PC-9 (cell line): ENCODE measurements at regions not wholly inside any gene's neighbourhood (a gene's known extent, or its start where the extent isn't known, plus 50 kb on each side); places are given as distances from the start of the nearest gene placed in this dataset.
A peak's percentile ranks its signal among the peaks of the same experiment; 100 is the strongest.

Experiments used
- BruUV-seq: library from RNA; stranded (reverse); fragments of 400-500 nt; replicated peaks from 2 replicates; lab custom pipeline; 2021; lab: Mats Ljungman, UMichigan
- CTCF ChIA-PET: fragments of 300-600 bp; sonication (Branson Sonifier 250); formaldehyde crosslinking; loops from one replicate; lab custom pipeline; 2022; ENCODE audit warnings: antibody characterized with exemption; lab: Charles Lee
- POLR2A ChIA-PET: fragments of 300-600 bp; sonication (Branson Sonifier 250); formaldehyde crosslinking; loops from one replicate; lab custom pipeline; 2022; ENCODE audit warnings: antibody characterized with exemption; ENCODE audit not compliant: unreplicated experiment; lab: Charles Lee
- DNase-seq, 2 experiments: peaks; one replicate each; pipeline versions ENCODE4 v3.0.0 to v3.0.0-alpha.2; 2015 to 2022; ENCODE audit warnings: mixed read lengths in 1 of 2
- H2AFZ ChIP-seq: fragments of 200-600 bp; sonication (generic); 2 replicates; pipeline ENCODE4 v1.8.1; 2017; ENCODE audit warnings: antibody characterized with exemption
- H3F3A ChIP-seq: fragments of 200-600 bp; sonication (generic); 2 replicates; pipeline ENCODE4 v1.8.1; 2017; ENCODE audit warnings: antibody characterized with exemption, mild to moderate bottlenecking, low read depth; ENCODE audit not compliant: insufficient read depth
- H3K27ac ChIP-seq: fragments of 200-600 bp; sonication (generic); 2 replicates; pipeline ENCODE4 v1.6.1; 2016; ENCODE audit warnings: mixed run types
- H3K27me3 ChIP-seq: fragments of 200-600 bp; sonication (generic); 2 replicates; pipeline ENCODE4 v1.6.1; 2016; ENCODE audit warnings: low read depth, mixed run types; ENCODE audit not compliant: insufficient read depth
- H3K36me3 ChIP-seq: fragments of 200-600 bp; sonication (generic); 2 replicates; pipeline ENCODE4 v1.6.1; 2016; ENCODE audit warnings: low read depth, mixed run types
- H3K4me1 ChIP-seq: fragments of 200-600 bp; sonication (generic); replicated peaks from 2 replicates; pipeline ENCODE4 v1.6.1; 2016; ENCODE audit warnings: mixed run types; ENCODE audit not compliant: insufficient read depth
- H3K4me2 ChIP-seq: fragments of 200-600 bp; sonication (generic); 2 replicates; pipeline ENCODE4 v1.6.1; 2017; ENCODE audit warnings: mixed run types
- H3K4me3 ChIP-seq: fragments of 200-600 bp; sonication (generic); 2 replicates; pipeline ENCODE4 v1.6.1; 2016; ENCODE audit warnings: mixed run types
- H3K79me2 ChIP-seq: fragments of 200-600 bp; sonication (generic); 2 replicates; pipeline ENCODE4 v1.6.1; 2017; ENCODE audit warnings: low read depth, mixed run types
- H3K9me2 ChIP-seq: fragments of 200-600 bp; sonication (generic); 2 replicates; pipeline ENCODE4 v1.8.1; 2017; ENCODE audit warnings: mild to moderate bottlenecking; ENCODE audit not compliant: insufficient read depth
- H3K9me3 ChIP-seq: fragments of 200-600 bp; sonication (generic); 2 replicates; pipeline ENCODE4 v1.8.1; 2016; ENCODE audit warnings: low read depth; ENCODE audit not compliant: insufficient read depth
- H4K20me1 ChIP-seq: fragments of 200-600 bp; sonication (generic); 2 replicates; pipeline ENCODE4 v1.8.1; 2017; ENCODE audit not compliant: insufficient read depth
- CTCF ChIP-seq: fragments of 200-600 bp; sonication (generic); conservative IDR thresholded peaks from 2 replicates; pipeline ENCODE4 v1.6.1; 2017; ENCODE audit warnings: mixed run types, antibody characterized with exemption, mild to moderate bottlenecking, moderate library complexity
- EZH2 ChIP-seq: fragments of 200-600 bp; sonication (generic); IDR thresholded peaks from 2 replicates; pipeline ENCODE4 v1.8.0; 2017; ENCODE audit warnings: antibody characterized with exemption, low read depth
- intact Hi-C: fragments of 100-400 bp; cut with micrococcal nuclease; formaldehyde crosslinking; loops from one replicate; pipeline ENCODE4 v1.10.0; 2022; ENCODE audit not compliant: unreplicated experiment

GRCh38 chr1:218701131-218701530 is 356.0 kb downstream of the TGFB2 start:
- H3K27me3 ChIP-seq = no peaks in the 10 kb centered on the region
- H3K36me3 ChIP-seq = no peaks in the 10 kb centered on the region
- intact Hi-C loops = loop anchor here (10.0 kb wide), 1 partner anchor 684 kb away; no protein-coding TSS in a partner anchor
- CTCF ChIA-PET = no interaction called here
- BruUV-seq = no TSS peak
- no peak overlapping the region for H2AFZ ChIP-seq
- peaks cover 7% of the 10 kb centered on the region; the same call in 1 of the 2 replicates for H3K9me3 ChIP-seq
- no peaks in the 10 kb centered on the region for H4K20me1 ChIP-seq
- no peaks in the 10 kb centered on the region for H3K79me2 ChIP-seq
- no peak overlapping the region for H3K4me2 ChIP-seq
- peaks cover 18% of the 10 kb centered on the region for H3F3A ChIP-seq
- no peak overlapping the region for H3K4me3 ChIP-seq
- H3K4me1 ChIP-seq = peaks cover 23% of the 10 kb centered on the region
- H3K9me2 ChIP-seq = no peaks in the 10 kb centered on the region
- POLR2A ChIA-PET = no interaction called here
- TF ChIP-seq EZH2 (no peak), CTCF (no peak)
- no peak for DNase-seq
- H3K27ac ChIP-seq = no peak overlapping the region

DNA sequence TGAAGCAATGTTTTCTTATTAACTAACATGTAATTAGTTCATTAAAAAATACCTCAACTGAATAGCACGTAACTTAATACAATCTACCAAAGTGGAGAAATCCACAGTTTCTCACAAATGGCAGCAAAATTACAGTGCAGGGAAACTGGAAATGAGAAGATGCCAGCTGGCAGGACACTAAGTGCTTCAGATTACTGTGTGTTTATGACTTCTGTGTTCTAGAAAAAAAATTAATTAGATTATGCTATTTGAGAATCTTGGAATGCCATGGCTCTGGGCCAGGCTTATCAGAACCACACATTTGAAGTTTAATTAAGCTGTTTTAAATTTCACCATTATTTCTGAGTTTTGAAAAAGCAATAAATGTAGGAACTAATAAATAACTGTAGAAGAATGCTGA is 357.6 kb downstream of the TGFB2 start:
- CTCF ChIA-PET = no interaction called here
- no peaks in the 10 kb centered on the region for H4K20me1 ChIP-seq
- no peak for DNase-seq
- peaks cover 7% of the 10 kb centered on the region; the same call in 1 of the 2 replicates for H3K9me3 ChIP-seq
- no peaks in the 10 kb centered on the region for H3K36me3 ChIP-seq
- no peak overlapping the region for H3K4me3 ChIP-seq
- TF ChIP-seq CTCF = no peak
- BruUV-seq = no TSS peak
- H3K4me1 ChIP-seq = peaks cover 38% of the 10 kb centered on the region
- no peak overlapping the region for H3K27ac ChIP-seq
- no peaks in the 10 kb centered on the region for H3K79me2 ChIP-seq
- peaks cover 34% of the 10 kb centered on the region for H3F3A ChIP-seq
- intact Hi-C loops = loop anchor here (10.0 kb wide), 1 partner anchor 682 kb away; no protein-coding TSS in a partner anchor
- POLR2A ChIA-PET = no interaction called here
- H2AFZ ChIP-seq = no peak overlapping the region
- no peaks in the 10 kb centered on the region for H3K27me3 ChIP-seq
- no peak overlapping the region for H3K4me2 ChIP-seq
- H3K9me2 ChIP-seq = no peaks in the 10 kb centered on the region

DNA sequence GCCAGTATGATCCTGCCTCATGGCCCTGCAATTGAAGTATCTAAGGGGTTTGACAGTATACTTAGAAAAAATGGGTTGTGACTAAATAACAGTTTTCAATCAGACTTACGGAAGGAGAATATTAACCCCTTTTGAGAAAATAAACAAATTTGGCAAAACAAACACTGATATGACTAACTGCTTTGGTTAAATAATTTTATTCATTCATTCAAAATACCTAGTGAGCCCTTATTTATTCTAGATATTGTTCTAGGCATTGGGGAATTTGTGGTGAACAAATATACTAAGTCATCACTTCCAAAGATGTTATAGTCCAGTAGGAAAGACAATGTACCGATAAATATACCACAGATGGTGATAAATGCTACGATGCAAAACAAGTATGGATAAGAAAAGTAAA is 358.7 kb downstream of the TGFB2 start:
- ChIA-PET CTCF (no interaction called here), POLR2A (no interaction called here)

More for the DNA sequence above, 358.7 kb downstream of the TGFB2 start:
- Histone ChIP-seq H4K20me1 (no peaks in the 10 kb centered on the region), H3K9me3 (peaks cover 7% of the 10 kb centered on the region; the same call in 1 of the 2 replicates), H3K4me1 (peaks cover 45% of the 10 kb centered on the region), H3F3A (peaks cover 45% of the 10 kb centered on the region), H3K79me2 (no peaks in the 10 kb centered on the region), H3K27ac (peak overlapping the region; percentile 95; the same call in 1 of the 2 replicates), H3K4me2 (no peak overlapping the region), H3K9me2 (no peaks in the 10 kb centered on the region), H3K27me3 (no peaks in the 10 kb centered on the region), H3K4me3 (no peak overlapping the region), H2AFZ (no peak overlapping the region), H3K36me3 (no peaks in the 10 kb centered on the region)
- intact Hi-C loops = loop anchor here (10.0 kb wide), 1 partner anchor 681 kb away; no protein-coding TSS in a partner anchor
- no peak for DNase-seq
- no TSS peak for BruUV-seq
- no peak for TF ChIP-seq EZH2
- TF ChIP-seq CTCF = no peak
